Iris pigment epithelial cell (primary cell): ENCODE measurements at regions not wholly inside any gene's neighbourhood (a gene's known extent, or its start where the extent isn't known, plus 50 kb on each side); places are given as distances from the start of the nearest gene placed in this dataset.
"Not testable (repeated sequence)": the region's sequence is repeated elsewhere in the genome, so short reads cannot be mapped to it uniquely, and the experiment has no call there.

Experiments
- DNase-seq: peaks from one replicate; pipeline ENCODE4 v3.0.0-alpha.2; 2011; ENCODE audit warnings: low read depth

- peak; percentile 50 for DNase-seq
Measured at GRCh38 chr3:107218864-107219269, 158.4 kb upstream of the CCDC54 start.

GRCh38 chr3:107220538-107220937 lies 156.7 kb upstream of the CCDC54 start:
- no peak for DNase-seq

GRCh38 chr3:107221856-107222255 lies 155.4 kb upstream of the CCDC54 start:
- peak; percentile 88 for DNase-seq

- DNase-seq, result peak; percentile 87
Measured at GRCh38 chr3:107222907-107223306, 154.3 kb upstream of the CCDC54 start.

GRCh38 chr3:107224026-107224596 lies 153.1 kb upstream of the CCDC54 start:
- DNase-seq, result no peak

GRCh38 chr3:107227091-107227490 lies 150.1 kb upstream of the CCDC54 start:
- DNase-seq, result peak; percentile 62

- DNase-seq, result not testable (repeated sequence)
Measured at GRCh38 chr3:107233877-107234276, 143.4 kb upstream of the CCDC54 start.

- peak; percentile 32 for DNase-seq
Measured at GRCh38 chr3:107235193-107235927, 141.9 kb upstream of the CCDC54 start.

- peak; percentile 91 for DNase-seq
Measured at GRCh38 chr3:107235928-107236315, 141.3 kb upstream of the CCDC54 start.

GRCh38 chr3:107236655-107237337 lies 140.4 kb upstream of the CCDC54 start:
- DNase-seq, result peak; percentile 43

GRCh38 chr3:107238787-107239186 lies 138.5 kb upstream of the CCDC54 start:
- DNase-seq, result no peak

- DNase-seq, result no peak
Measured at GRCh38 chr3:107239703-107240102, 137.5 kb upstream of the CCDC54 start.

GRCh38 chr3:107240183-107241091 lies 136.8 kb upstream of the CCDC54 start:
- DNase-seq, result peak; percentile 72

GRCh38 chr3:107241217-107241616 lies 136.0 kb upstream of the CCDC54 start:
- peak; percentile 29 for DNase-seq

- DNase-seq, result no peak
Measured at GRCh38 chr3:107242579-107242978, 134.7 kb upstream of the CCDC54 start.

GRCh38 chr3:107247116-107247515 lies 130.1 kb upstream of the CCDC54 start:
- DNase-seq, result no peak

GRCh38 chr3:107249132-107249531 lies 128.1 kb upstream of the CCDC54 start:
- no peak for DNase-seq

- DNase-seq, result no peak
Measured at GRCh38 chr3:107250221-107250620, 127.0 kb upstream of the CCDC54 start.

- no peak for DNase-seq
Measured at GRCh38 chr3:107251819-107252218, 125.4 kb upstream of the CCDC54 start.

- no peak for DNase-seq
Measured at GRCh38 chr3:107256963-107257362, 120.3 kb upstream of the CCDC54 start.

GRCh38 chr3:107258300-107258699 lies 118.9 kb upstream of the CCDC54 start:
- DNase-seq, result peak; percentile 33

GRCh38 chr3:107260207-107260606 lies 117.0 kb upstream of the CCDC54 start:
- no peak for DNase-seq
